GM18520 (cell line): ENCODE measurements at regions not wholly inside any gene's neighbourhood (a gene's known extent, or its start where the extent isn't known, plus 50 kb on each side); places are given as distances from the start of the nearest gene placed in this dataset.

Experiments
- ATAC-seq: cut with Tn5 transposase; IDR thresholded peaks from one replicate; pipeline ENCODE4 v1.9.1; 2021; ENCODE audit not compliant: unreplicated experiment

GRCh38 chr1:198929961-198930599 lies 291.2 kb downstream of the PTPRC start:
- no peak for ATAC-seq

DNA sequence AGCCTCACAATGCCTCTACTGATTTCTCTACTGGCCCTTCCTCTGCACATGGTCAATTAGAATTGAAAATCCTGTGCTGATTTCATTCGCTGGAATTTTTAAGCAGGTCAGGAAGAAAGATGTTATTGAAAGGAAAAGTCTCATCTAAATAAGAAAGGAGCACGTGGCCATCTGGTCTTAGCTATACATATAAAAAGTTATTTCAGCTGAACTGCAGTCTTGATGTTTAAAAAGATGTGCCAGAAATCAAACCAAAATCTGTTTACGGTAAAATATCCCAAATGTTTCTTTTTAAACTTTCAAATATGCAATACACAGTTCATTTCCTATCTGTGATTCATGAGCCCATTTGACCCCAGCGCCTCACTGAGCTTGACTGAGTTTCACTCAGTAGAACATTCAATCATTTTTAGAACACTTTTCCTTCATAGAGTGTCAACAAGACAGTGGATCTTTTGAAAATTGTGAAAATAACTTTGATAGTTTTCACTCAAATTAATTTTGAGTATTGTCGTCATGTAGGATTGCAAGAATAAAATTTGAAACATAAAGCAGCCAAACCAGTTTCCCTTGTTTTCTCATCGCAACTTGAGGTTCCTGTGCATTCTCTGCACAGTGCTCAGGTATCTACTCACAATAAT lies 293.6 kb downstream of the PTPRC start:
- no peak for ATAC-seq

DNA sequence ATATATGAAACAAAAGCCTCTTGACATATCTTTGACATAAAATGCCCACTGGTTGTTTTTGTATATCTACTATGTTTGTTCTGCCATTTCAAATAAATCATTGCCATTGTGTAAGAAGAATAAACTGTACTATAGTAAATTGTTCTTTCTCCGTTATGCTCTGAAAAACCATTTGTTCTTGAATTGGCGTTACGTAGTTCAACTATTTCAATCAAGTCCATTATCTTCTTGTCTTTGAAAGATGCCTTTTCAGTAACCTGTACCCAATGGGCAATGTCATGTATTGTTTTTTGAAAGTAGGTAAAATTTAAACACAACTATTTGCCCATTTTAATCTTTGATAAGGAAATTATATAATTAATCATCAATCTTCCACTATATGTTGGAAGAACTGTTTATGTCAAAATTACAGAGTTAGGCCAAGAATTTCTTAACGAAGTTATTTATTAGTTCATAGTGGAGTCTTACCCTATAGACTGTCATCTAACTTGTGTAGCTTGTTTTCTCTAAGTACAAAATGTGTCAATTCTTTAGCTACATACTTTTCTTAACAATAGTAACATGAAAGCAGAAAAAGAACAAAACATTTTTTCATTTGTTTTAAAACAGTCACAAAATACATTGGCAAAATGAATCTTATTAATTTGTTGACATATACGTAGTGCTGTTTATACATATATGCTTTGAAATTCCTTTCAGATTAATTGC lies 294.8 kb downstream of the PTPRC start:
- no peak for ATAC-seq

GRCh38 chr1:198934426-198934825 lies 295.6 kb downstream of the PTPRC start:
- ATAC-seq = no peak

DNA sequence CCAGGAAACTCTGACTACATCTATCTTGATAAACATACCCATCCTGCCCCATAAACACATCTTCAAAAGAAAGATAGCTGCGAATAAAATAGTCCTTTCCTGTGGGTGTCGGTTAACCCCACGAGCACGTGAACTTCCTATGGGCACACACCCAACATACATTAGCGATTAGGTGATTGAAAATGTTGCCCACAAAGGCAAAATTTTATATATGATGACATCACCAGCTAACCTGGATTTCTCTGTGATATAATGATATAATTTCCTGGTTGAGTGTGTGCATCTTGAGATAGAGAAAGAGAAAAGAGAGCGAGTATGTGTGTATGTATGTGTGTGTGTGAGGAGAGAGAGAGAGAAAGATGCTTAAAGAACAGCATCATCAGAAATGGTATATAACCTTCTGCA lies 296.1 kb downstream of the PTPRC start:
- ATAC-seq = no peak

GRCh38 chr1:198935306-198935921 lies 296.6 kb downstream of the PTPRC start:
- ATAC-seq = no peak

- no peak for ATAC-seq
Observed at GRCh38 chr1:198936371-198937083, 297.7 kb downstream of the PTPRC start.

GRCh38 chr1:198937231-198938031 lies 298.6 kb downstream of the PTPRC start:
- ATAC-seq = peak; percentile 88

DNA sequence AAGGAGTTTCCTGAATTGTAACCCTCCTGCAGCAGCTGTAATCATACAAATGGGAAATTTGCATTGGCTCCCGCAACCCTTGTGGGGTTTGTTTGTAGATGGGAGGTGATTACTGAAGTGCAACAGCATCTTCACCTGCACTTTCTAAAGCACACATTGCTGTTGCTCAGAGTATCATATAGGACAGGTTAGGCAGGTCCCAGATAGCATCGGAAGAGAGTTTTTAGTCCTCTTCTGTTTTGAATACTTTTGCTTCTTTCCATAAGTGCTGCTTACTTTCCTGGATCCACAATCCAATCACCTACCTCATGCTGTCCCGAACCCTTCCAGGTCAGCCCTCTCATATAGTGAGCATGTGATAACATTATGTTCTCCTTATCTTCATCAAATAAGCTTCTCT lies 300.4 kb downstream of the PTPRC start:
- ATAC-seq = no peak

- no peak for ATAC-seq
Observed at GRCh38 chr1:198939956-198940355, 301.1 kb downstream of the PTPRC start.

DNA sequence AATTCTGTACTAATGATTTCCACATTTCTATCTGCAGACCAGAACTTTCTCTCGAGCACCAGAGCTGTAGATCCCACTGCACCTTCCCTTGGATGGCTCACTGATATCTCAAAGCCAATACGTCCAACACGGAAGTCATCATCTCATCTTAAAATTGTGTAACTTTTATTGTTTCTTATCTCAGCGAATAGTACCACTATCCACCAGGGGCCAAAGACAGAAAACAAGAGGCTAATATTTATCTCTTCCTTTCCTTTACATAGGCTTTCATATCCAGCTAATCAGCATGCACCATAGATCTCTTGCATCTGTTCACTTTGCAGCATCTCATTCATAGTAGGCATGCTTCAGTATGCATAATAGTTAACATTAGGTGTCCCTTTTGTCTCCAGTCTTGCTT lies 303.6 kb downstream of the PTPRC start:
- no peak for ATAC-seq

DNA sequence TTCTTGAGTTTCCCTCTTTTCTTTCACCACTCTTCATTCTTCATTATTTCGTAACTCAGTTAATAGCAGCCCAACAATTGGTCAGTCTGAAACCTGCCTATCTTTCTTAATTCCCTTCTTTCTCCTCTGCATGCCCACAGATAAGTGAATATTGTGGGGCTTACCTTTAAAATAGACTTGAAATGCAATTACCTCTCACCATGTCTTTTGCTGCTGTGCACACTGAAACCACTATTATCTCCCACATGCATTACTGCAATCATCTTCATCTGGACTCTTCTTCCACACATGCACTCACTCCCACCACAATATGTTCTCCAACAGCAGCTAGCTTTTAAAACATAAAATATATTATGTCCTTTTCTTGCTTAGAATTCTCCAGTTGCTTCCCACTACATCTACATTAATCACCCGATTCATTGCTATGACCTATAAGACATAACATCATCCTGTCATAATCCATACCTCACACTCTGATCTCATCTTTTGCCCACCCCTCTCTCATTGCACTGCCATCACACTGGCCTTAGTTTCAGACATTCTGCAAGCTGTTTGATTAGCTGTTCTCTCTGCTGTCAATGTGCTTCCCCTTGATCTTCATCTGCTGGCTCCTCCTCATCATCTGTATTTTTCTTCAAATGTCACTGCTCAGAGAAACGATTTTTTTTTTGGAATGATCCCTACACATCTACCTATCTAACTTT lies 304.8 kb downstream of the PTPRC start:
- ATAC-seq = no peak

DNA sequence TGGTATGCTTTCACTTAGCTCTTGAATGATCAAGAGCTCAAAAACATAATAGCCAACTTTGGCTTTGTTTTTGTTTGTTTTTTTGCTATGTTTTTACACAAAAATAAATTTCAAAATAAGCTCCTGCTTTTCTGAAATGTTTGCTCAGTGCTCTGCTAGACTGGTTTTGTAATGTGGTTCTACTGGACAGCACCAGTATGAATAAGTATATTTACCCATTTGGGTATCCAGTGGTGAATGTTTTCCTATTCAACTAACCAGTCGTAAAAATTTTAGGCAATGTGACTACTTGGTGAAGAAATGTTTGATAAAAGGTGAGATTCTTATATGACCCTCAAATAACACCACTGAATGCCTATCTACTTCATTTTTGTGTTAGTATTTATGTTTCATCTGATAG lies 308.6 kb downstream of the PTPRC start:
- no peak for ATAC-seq

GRCh38 chr1:198948895-198949659 lies 310.2 kb downstream of the PTPRC start:
- ATAC-seq = no peak

- no peak for ATAC-seq
Observed at GRCh38 chr1:198950036-198950435, 311.2 kb downstream of the PTPRC start.

DNA sequence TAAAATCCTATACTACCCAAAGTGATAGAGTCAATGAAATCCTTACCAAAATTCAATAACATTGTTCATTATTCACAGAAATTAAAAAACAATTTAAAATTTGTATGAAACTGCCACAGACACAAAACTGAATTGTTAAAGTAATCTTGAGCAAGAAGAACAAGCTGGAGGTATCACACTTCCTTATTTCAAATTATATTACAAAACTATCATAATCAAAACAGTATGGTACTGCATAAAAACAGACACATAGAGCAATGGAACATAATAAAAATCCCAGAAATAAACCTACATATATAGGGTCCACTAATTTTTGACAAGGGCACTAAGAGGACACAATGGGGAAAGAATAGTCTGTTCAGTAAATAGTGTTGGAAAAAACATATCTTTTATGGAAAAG lies 316.2 kb downstream of the PTPRC start:
- ATAC-seq = no peak

DNA sequence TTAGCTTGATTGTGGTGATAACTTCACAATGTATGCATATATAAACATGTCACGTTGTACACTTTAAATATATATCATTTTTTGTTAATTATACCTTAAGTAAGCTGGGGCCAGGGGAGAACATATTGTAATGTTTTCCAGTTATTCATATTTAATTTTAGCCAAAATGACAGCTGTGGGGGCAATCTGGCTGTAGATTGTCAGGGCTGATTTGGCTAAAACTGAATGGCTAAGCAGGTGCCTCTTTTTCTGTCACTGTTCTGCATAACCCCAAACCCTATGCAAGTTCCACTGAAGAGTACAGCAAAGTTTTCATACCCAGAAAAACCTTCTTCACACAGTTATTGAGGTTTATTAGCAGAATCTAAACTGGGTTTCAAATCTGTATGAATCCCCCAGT lies 318.2 kb downstream of the PTPRC start:
- no peak for ATAC-seq

- ATAC-seq = no peak
Observed at GRCh38 chr1:198959032-198959431, 320.2 kb downstream of the PTPRC start.

- no peak for ATAC-seq
Observed at GRCh38 chr1:198959676-198960075, 320.8 kb downstream of the PTPRC start.
